ENCODE measurements at regions not wholly inside any gene's neighbourhood (a gene's known extent, or its start where the extent isn't known, plus 50 kb on each side); places are given as distances from the start of the nearest gene placed in this dataset.

- TF ChIP-seq CTCF (conservative IDR thresholded peaks at IDR 0.05; ENCODE audit: low read depth, low read length) (no peak), MAZ (IDR thresholded peaks at IDR 0.05; ENCODE audit: borderline replicate concordance, low read depth, low read length) (no peak), POLR2A (IDR thresholded peaks at IDR 0.05; ENCODE audit: low read depth, low read length) (no peak), USF2 (IDR thresholded peaks at IDR 0.05; ENCODE audit: low read depth, low read length) (no peak)
Observed at GRCh38 chr6:85016726-85017125, 252.3 kb upstream of the TBX18 start.

All from IMR-90 (cell line).